Ishikawa (cell line): ENCODE measurements at regions not wholly inside any gene's neighbourhood (a gene's known extent, or its start where the extent isn't known, plus 50 kb on each side); places are given as distances from the start of the nearest gene placed in this dataset.

Source experiments
- CEBPB ChIP-seq: IDR thresholded peaks from 2 replicates; pipeline ENCODE4 v1.6.1; 2012
- CREB1 ChIP-seq: IDR thresholded peaks from 2 replicates; pipeline ENCODE4 v1.6.1; 2012; ENCODE audit warnings: low read depth
- EGR1 ChIP-seq: IDR thresholded peaks from 2 replicates; pipeline ENCODE4 v1.6.1; 2012
- EP300 ChIP-seq: IDR thresholded peaks from 2 replicates; pipeline ENCODE4 v1.6.1; 2012; ENCODE audit warnings: borderline replicate concordance
- FOXM1 ChIP-seq: IDR thresholded peaks from 2 replicates; pipeline ENCODE4 v1.6.1; 2012; ENCODE audit warnings: low read depth, borderline replicate concordance
- MAX ChIP-seq: IDR thresholded peaks from 2 replicates; pipeline ENCODE4 v1.6.1; 2012
- NFIC ChIP-seq: IDR thresholded peaks from 2 replicates; pipeline ENCODE4 v1.6.1; 2012
- RAD21 ChIP-seq: IDR thresholded peaks from 2 replicates; pipeline ENCODE4 v1.6.1; 2012; ENCODE audit warnings: low read depth
- TAF1 ChIP-seq: IDR thresholded peaks from 2 replicates; pipeline ENCODE4 v1.6.1; 2012; ENCODE audit warnings: low read depth, mild to moderate bottlenecking
- TCF12 ChIP-seq: IDR thresholded peaks from 2 replicates; pipeline ENCODE4 v1.6.1; 2012; ENCODE audit warnings: low read depth
- TEAD4 ChIP-seq: IDR thresholded peaks from 2 replicates; pipeline ENCODE4 v1.6.1; 2012
- YY1 ChIP-seq: IDR thresholded peaks from 2 replicates; pipeline ENCODE4 v1.6.1; 2012; ENCODE audit warnings: low read depth
- ZBTB7A ChIP-seq: IDR thresholded peaks from 2 replicates; pipeline ENCODE4 v1.6.1; 2012; ENCODE audit warnings: low read depth
- TF ChIP-seq, protein P1 (sequence below): IDR thresholded peaks from 2 replicates; pipeline ENCODE4 v1.6.1; 2012; ENCODE audit warnings: low read depth, mild to moderate bottlenecking

DNA sequence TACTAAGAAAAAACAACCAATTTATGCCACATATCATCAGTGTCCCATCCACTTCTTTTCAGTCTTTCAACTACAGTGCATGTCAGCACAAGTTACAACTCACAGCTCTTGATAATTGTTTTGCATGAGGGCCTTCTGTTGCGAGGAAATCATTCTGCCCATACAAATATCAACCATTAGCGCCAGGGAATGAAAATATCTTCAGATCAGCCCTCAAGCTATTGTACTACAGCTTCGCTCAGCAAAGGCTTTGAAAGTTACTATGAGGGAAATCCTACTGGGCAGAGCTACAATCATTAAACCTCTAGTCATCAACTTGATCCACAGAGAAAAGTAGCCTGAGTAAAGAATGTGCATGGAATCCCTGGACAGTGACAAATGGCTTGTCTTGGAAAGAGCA is 1023.6 kb upstream of the HS3ST1 start:
- TF ChIP-seq, protein P1, sequence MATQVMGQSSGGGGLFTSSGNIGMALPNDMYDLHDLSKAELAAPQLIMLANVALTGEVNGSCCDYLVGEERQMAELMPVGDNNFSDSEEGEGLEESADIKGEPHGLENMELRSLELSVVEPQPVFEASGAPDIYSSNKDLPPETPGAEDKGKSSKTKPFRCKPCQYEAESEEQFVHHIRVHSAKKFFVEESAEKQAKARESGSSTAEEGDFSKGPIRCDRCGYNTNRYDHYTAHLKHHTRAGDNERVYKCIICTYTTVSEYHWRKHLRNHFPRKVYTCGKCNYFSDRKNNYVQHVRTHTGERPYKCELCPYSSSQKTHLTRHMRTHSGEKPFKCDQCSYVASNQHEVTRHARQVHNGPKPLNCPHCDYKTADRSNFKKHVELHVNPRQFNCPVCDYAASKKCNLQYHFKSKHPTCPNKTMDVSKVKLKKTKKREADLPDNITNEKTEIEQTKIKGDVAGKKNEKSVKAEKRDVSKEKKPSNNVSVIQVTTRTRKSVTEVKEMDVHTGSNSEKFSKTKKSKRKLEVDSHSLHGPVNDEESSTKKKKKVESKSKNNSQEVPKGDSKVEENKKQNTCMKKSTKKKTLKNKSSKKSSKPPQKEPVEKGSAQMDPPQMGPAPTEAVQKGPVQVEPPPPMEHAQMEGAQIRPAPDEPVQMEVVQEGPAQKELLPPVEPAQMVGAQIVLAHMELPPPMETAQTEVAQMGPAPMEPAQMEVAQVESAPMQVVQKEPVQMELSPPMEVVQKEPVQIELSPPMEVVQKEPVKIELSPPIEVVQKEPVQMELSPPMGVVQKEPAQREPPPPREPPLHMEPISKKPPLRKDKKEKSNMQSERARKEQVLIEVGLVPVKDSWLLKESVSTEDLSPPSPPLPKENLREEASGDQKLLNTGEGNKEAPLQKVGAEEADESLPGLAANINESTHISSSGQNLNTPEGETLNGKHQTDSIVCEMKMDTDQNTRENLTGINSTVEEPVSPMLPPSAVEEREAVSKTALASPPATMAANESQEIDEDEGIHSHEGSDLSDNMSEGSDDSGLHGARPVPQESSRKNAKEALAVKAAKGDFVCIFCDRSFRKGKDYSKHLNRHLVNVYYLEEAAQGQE, result no peak
- no peak for TF ChIP-seq MAX
- no peak for TF ChIP-seq RAD21
- no peak for TF ChIP-seq FOXM1
- no peak for TF ChIP-seq NFIC
- no peak for TF ChIP-seq CEBPB
- no peak for TF ChIP-seq EP300
- no peak for TF ChIP-seq CREB1
- TF ChIP-seq TAF1, result no peak
- no peak for TF ChIP-seq TEAD4
- TF ChIP-seq YY1, result no peak
- no peak for TF ChIP-seq ZBTB7A
- TF ChIP-seq EGR1, result no peak
- no peak for TF ChIP-seq TCF12
